GM21528 (cell line): ENCODE measurements at regions not wholly inside any gene's neighbourhood (a gene's known extent, or its start where the extent isn't known, plus 50 kb on each side); places are given as distances from the start of the nearest gene placed in this dataset.
"Not testable (repeated sequence)": the region's sequence is repeated elsewhere in the genome, so short reads cannot be mapped to it uniquely, and the experiment has no call there.

Experiments
- ATAC-seq: cut with Tn5 transposase; IDR thresholded peaks from one replicate; pipeline ENCODE4 v1.9.1; 2021; ENCODE audit warnings: mild to moderate bottlenecking, moderate library complexity; ENCODE audit not compliant: unreplicated experiment, low FRiP score

GRCh38 chr6:112626468-112627082, 279.4 kb downstream of the RFPL4B start:
- ATAC-seq: no peak

- no peak for ATAC-seq
Measured at GRCh38 chr6:112634376-112634775, 287.2 kb downstream of the RFPL4B start.

DNA sequence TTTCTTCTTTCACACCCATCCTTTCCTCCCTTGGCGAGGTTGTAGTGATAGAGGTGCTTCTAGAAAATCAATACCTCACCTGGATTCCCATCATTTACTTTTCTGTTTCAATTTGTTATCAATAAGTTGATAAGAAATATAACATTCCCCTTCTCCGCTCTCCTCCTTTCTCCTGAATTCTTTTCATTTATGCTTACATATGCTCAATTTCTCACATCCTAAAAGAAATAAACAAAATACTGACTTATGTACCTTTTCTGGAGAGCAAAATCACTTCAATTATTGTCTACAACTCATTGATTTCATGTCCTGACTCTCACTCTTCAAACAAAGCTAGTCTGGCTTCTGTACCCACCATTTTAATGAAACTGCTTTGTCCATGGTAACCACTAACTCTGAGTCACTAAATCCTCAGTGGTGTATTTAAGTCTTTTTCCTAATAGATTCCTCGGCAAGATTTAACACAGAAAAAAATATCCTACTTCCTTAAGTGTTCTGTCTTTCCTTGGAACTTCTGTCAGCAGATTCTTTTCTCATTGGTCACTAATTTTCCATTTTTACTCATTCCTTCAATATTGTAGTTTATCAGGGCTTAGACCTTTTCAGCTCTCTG, 289.6 kb downstream of the RFPL4B start:
- ATAC-seq: no peak

DNA sequence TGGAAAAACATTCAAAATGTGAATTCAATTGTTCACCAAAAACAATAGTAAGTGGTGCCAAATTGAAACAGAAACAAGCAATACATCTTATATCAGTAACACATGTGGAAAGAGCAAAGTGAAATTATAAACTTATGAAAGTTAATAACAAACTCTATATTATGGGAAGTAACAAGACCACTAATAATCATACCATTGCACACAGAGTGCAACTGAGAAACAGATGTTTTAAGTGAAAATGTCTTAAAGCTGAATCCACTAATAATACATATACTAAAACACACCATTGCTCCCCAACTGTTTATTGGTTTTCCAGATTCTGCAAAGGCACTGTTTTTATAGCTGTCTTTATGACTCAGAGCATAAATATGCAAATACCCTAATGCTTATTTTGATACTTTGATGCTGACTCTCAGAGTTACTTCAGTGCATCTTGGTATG, 292.3 kb downstream of the RFPL4B start:
- no peak for ATAC-seq

DNA sequence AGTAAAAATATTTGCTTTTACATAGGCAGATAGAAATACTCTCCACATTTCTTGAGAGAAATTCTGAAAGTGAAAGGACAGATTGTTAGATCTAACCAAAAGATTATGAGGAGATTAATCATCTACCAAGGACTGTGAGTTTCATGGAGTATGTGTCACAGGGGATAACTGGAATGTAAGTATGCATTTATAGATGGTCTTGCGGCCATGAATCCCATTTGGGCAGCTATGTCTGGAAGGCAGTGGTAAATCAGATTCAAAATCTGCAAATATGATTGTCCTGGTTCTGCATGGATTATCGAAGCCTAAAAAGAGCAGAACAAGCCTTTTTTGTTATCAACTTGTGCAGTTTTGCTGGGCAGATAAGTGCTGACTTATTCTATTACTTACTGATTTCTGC, 293.8 kb downstream of the RFPL4B start:
- ATAC-seq: no peak

GRCh38 chr6:112649853-112650252, 302.7 kb downstream of the RFPL4B start:
- ATAC-seq: no peak

GRCh38 chr6:112651239-112651638, 304.1 kb downstream of the RFPL4B start:
- ATAC-seq: no peak

DNA sequence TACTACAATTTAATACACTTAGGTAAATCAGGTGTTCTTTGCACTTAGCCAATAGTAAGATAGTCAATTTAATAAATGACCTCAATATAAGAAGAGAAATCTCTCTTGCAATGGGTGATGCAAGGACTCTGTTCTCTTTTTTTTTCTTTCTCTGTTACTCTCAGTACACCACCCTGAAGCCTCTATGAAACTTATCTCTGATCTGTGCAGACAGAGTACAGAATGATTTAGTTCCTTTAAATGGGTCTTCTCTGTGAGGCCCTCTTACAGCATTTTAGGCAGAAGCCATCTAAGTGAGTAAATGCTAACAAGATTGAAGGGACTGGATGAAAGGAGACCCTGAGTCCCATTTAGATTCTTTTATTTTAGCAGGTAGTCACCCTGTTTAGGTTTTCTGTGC, 312.8 kb downstream of the RFPL4B start:
- ATAC-seq: no peak

DNA sequence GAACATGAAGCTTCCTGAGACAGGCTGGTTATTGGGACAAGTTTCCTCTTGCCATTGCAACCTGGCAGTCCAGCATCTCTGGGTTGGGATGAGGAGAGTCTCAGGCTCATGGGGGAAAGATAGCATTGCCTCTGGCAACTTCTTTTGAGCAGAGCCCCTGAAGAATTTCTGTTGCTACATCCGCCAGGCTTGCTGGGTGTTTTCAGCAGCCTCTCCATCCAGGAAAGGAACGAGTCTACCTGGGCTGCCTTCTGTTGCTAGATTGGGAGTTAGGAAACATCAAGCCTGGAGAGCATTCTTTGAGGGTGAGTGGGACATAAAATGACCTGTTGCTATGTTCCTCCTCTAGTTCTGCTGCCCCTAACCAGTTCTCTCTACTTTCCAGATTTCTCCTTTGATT, 313.5 kb downstream of the RFPL4B start:
- no peak for ATAC-seq

- no peak for ATAC-seq
Measured at GRCh38 chr6:112663698-112664097, 316.6 kb downstream of the RFPL4B start.

DNA sequence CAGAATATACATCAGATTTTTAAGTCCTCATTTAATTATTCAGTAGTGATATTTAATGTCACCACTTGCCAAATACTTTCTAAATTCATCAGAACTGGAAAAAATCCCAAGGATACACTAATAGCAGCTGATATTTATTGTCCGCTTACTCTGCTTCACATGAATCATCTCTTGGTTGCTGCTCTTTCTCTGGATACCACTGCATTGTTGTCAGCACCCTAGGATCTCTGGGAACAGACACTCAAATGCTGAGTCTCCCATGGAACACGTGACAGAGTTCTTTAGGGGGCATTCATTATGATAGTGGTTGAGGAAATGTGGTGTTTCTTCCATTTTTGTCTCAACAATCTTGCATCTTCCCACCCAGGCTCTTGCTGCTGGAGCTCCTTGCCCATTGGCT, 318.0 kb downstream of the RFPL4B start:
- no peak for ATAC-seq

DNA sequence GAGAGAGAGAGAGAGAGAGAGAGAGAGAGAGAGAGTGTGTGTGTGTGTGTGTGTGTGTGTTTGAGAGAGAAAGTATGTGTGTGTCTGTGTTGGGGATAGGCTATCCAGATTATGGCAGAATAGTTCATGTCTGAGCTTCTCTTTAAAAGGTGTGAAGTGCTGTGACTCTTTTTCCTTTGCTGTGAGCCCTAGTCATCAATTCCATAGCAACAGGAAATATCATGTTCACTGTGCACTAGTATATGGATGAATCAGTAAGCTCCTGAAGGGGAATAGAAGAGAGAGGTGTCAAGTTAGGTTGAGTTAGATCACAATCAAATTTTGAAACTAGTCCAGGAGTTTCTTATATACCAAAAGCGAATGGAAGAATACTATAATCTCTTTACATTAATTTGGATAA, 318.7 kb downstream of the RFPL4B start:
- no peak for ATAC-seq

- no peak for ATAC-seq
Measured at GRCh38 chr6:112667427-112667826, 320.3 kb downstream of the RFPL4B start.

DNA sequence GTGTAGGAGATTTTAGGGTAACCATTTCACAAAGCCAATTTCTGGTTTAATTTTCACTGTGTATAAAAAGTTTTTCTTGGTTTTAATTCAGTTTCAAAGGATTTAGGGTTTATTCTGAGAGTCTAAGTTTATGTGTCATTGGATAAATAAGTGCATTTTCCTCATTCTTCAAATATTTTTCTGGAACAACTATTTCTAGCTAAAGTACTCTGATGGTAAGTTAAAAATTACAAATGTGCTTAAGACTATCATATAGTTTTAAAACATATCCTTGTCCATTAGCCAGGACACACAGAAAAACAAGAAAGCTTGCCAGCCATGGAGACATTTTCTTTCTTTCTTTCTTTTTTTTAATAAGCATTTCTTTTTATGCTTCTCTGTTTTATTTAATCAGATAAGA, 333.0 kb downstream of the RFPL4B start:
- ATAC-seq: no peak

DNA sequence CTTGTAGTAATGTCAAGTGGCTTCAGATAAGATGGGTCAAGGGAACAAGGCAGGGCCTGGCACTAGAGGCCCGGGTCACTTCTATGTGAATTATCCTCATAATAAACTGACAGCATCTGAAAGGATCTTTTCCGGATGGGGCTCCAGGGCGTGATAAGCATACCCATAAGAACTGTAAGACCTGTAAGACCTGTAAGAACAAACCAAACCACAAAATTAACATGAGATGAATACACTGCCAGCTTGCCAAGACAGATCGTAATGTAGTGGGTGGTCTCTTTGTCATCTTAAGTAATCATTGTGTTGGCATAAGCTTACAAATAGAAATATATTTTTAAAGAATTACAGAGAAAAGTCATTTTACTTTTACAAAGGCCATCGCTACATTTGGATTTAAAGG, 334.9 kb downstream of the RFPL4B start:
- no peak for ATAC-seq

GRCh38 chr6:112683106-112683505, 336.0 kb downstream of the RFPL4B start:
- no peak for ATAC-seq

DNA sequence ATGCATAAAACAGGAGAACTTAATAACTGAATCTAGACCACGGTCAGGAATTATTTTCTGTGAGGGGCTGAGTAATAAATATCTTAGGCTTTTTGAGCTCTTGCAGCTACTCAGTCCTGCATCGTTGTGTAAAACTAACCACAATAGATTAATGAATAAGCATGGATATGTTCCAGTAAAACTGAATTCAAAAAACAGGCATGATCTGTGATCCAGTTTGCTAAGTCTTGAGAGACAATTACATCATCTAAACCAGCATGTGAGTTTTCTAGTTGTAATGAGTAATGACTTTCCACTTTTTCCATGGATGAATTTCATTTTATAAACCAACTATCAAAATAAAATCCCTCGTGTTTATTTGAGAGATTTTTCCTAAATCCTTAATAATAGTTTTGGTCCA, 336.8 kb downstream of the RFPL4B start:
- ATAC-seq: no peak

- not testable (repeated sequence) for ATAC-seq
Measured at GRCh38 chr6:112685521-112686220, 338.5 kb downstream of the RFPL4B start.

DNA sequence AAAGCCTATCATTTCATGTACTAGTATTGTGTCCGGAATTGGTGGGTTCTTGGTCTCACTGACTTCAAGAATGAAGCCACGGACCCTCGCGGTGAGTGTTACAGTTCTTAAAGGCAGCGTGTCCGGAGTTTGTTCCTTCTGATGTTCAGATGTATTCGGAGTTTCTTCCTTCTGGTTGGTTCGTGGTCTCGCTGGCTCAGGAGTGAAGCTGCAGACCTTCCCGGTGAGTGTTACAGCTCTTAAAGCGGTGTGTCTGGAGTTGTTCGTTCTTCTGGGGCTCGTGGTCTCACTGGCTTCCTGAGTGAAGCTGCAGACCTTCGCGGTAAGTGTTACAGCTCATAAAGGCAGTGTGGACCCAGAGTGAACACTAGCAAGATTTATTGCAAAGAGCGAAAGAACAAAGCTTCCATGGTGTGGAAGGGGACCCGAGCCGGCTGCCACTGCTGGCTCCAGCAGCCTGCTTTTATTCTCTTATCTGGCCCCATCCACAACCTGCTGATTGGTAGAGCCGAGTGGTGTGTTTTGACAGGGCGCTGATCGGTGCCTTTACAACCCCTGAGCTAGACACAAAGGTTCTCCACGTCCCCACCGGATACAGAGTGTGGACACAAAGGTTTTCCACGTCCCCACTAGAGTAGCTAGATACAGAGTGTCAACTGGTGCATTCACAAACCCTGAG, 341.5 kb downstream of the RFPL4B start:
- not testable (repeated sequence) for ATAC-seq

GRCh38 chr6:112689183-112689858, 342.2 kb downstream of the RFPL4B start:
- not testable (repeated sequence) for ATAC-seq
